ENCODE measurements at regions not wholly inside any gene's neighbourhood (a gene's known extent, or its start where the extent isn't known, plus 50 kb on each side); places are given as distances from the start of the nearest gene placed in this dataset.

DNA sequence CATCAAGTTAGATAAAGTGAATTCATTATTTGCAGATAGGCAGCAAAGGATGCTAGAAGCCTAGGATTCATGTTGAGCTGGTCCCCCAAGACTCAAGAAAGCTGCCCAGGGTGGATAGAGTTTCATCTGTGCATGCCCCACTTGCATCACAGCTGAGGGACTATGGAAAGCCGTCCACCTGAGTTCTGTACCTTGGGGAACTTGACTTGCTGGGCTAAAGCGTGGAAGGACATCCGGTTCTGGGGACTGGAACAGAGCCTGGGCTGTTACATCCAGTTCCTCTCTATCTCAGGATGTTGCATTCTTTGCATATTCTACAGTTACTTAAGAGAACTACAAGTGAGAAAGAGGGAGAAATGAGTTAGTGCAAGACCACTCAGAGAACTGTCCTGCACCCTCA lies 458.4 kb downstream of the SHISA9 start:
- intact Hi-C loops (cut with micrococcal nuclease): no loop called here
- Mint-ChIP-seq H3K36me3 (no peaks in the 10 kb centered on the region), H3K27me3 (ENCODE audit: low read depth in 2 of 2) (no peaks in the 10 kb centered on the region), H3K4me1 (no peaks in the 10 kb centered on the region), H3K4me3 (no peak overlapping the region), H3K9me3 (peaks cover 12 to 14% of the 10 kb centered on the region in 2 donors), H3K27ac (no peak overlapping the region)
- Histone ChIP-seq H3K4me1 (ENCODE audit: control insufficient read depth, insufficient read depth, low read length) (no peaks in the 10 kb centered on the region), H3K27me3 (ENCODE audit: control insufficient read depth, insufficient read depth, low read length) (no peaks in the 10 kb centered on the region), H3K4me3 (ENCODE audit: low read length) (no peak overlapping the region), H3K27ac (ENCODE audit: low read length) (no peak overlapping the region), H3K36me3 (ENCODE audit: control insufficient read depth, insufficient read depth, low read length) (no peaks in the 10 kb centered on the region), H3K9me3 (ENCODE audit: control insufficient read depth, insufficient read depth, low read length) (peaks cover 8% of the 10 kb centered on the region)
- DNase-seq (no peak), ATAC-seq (no peak)
- TF ChIP-seq, protein P1, sequence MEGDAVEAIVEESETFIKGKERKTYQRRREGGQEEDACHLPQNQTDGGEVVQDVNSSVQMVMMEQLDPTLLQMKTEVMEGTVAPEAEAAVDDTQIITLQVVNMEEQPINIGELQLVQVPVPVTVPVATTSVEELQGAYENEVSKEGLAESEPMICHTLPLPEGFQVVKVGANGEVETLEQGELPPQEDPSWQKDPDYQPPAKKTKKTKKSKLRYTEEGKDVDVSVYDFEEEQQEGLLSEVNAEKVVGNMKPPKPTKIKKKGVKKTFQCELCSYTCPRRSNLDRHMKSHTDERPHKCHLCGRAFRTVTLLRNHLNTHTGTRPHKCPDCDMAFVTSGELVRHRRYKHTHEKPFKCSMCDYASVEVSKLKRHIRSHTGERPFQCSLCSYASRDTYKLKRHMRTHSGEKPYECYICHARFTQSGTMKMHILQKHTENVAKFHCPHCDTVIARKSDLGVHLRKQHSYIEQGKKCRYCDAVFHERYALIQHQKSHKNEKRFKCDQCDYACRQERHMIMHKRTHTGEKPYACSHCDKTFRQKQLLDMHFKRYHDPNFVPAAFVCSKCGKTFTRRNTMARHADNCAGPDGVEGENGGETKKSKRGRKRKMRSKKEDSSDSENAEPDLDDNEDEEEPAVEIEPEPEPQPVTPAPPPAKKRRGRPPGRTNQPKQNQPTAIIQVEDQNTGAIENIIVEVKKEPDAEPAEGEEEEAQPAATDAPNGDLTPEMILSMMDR (IDR thresholded peaks at IDR 0.05): no peak
- 80% methylated on average over 3 of the region's 3 CpGs for WGBS (ENCODE audit: insufficient coverage)

DNA sequence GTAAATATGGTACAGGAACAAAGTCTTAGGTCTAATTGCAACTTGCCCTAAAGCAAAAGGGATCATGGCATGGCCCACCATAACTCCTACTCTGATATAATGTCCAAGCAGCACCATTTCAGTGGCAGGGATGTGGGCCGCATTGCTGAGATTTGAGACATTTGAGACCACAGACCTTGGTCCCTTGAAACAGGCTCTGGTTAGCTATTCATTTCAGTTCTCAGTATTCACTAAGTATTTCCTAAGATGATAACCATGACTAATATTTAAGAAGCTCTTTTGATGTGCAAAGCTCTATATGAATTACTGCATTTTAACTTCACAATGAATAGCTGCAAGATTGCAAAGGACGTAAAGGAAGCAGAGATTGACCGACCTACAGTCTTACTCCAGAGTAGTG lies 471.0 kb downstream of the SHISA9 start:
- TF ChIP-seq, protein P1 (IDR thresholded peaks at IDR 0.05): no peak
- H3K4me3 ChIP-seq (ENCODE audit: low read length): no peak overlapping the region
- H3K9me3 ChIP-seq (ENCODE audit: control insufficient read depth, insufficient read depth, low read length): no peaks in the 10 kb centered on the region
- H3K36me3 ChIP-seq (ENCODE audit: control insufficient read depth, insufficient read depth, low read length): no peaks in the 10 kb centered on the region
- H3K4me1 ChIP-seq (ENCODE audit: control insufficient read depth, insufficient read depth, low read length): no peaks in the 10 kb centered on the region
- no peaks in the 10 kb centered on the region for H3K27me3 Mint-ChIP-seq (ENCODE audit: low read depth in 2 of 2)
- H3K4me1 Mint-ChIP-seq: no peaks in the 10 kb centered on the region
- H3K27ac Mint-ChIP-seq: no peak overlapping the region
- DNase-seq (no peak), ATAC-seq (no peak)
- WGBS (ENCODE audit: insufficient coverage): 93% methylated on average over 3 of the region's 3 CpGs
- intact Hi-C loops (cut with micrococcal nuclease): no loop called here
- no peak overlapping the region for H3K4me3 Mint-ChIP-seq
- H3K27ac ChIP-seq (ENCODE audit: low read length): no peak overlapping the region
- peaks cover 0 to 7% of the 10 kb centered on the region in 2 donors for H3K9me3 Mint-ChIP-seq
- no peaks in the 10 kb centered on the region for H3K27me3 ChIP-seq (ENCODE audit: control insufficient read depth, insufficient read depth, low read length)
- H3K36me3 Mint-ChIP-seq: peaks cover 6% of the 10 kb centered on the region

DNA sequence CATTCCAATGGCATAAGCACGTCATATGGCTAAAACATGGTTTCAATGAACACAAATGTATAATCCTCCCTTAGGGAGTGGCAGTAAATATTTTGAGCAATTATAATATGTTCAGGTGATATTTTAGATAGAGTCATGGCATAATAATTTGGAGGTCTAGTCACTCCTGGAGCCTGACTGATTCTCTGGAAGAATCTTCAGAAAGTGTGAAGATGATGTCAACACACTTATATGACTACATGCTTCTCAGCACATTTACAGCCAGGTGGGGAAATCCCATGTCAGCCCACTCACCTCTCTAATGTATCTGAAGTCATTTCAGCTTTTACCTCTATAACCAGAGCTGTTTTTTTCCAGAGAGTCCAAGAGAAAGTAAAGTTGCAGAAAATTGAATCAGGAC lies 474.8 kb downstream of the SHISA9 start:
- TF ChIP-seq, protein P1 (IDR thresholded peaks at IDR 0.05): no peak
- H3K4me1 ChIP-seq (ENCODE audit: control insufficient read depth, insufficient read depth, low read length): no peaks in the 10 kb centered on the region
- no peaks in the 10 kb centered on the region for H3K4me1 Mint-ChIP-seq
- DNase-seq (no peak), ATAC-seq (no peak)
- no peak overlapping the region for H3K27ac ChIP-seq (ENCODE audit: low read length)
- intact Hi-C loops (cut with micrococcal nuclease): no loop called here
- H3K4me3 ChIP-seq (ENCODE audit: low read length): no peak overlapping the region
- H3K36me3 ChIP-seq (ENCODE audit: control insufficient read depth, insufficient read depth, low read length): no peaks in the 10 kb centered on the region
- H3K27me3 ChIP-seq (ENCODE audit: control insufficient read depth, insufficient read depth, low read length): no peaks in the 10 kb centered on the region
- peaks cover 6% of the 10 kb centered on the region for H3K36me3 Mint-ChIP-seq
- H3K27ac Mint-ChIP-seq: no peak overlapping the region
- no CpG with 5 or more reads among the region's 1 CpG for WGBS (ENCODE audit: insufficient coverage)
- no peaks in the 10 kb centered on the region for H3K9me3 ChIP-seq (ENCODE audit: control insufficient read depth, insufficient read depth, low read length)
- H3K4me3 Mint-ChIP-seq: no peak overlapping the region
- no peaks in the 10 kb centered on the region for H3K27me3 Mint-ChIP-seq (ENCODE audit: low read depth in 2 of 2)
- peaks cover 2 to 9% of the 10 kb centered on the region in 2 donors for H3K9me3 Mint-ChIP-seq

DNA sequence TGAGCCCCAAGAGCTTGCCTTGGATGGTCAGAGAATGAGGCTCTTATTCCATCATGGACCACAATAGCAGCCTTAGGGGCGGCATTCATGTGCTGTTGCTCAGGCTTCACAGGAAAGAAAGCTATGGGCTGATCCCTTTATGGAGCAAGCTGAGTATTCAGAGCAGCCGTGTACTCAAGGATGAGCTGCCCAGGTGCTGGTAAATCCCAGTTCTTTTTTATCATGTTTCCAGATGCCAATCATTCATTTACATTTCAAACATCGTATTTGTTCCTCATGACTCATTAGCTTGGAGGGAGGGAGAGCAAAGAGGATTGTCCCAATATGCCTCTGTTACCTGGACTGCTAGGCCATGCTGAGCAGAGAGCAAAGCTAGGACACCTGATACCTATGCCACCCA lies 475.7 kb downstream of the SHISA9 start:
- H3K27ac Mint-ChIP-seq: no peak overlapping the region
- no peak overlapping the region for H3K4me3 Mint-ChIP-seq
- TF ChIP-seq, protein P1 (IDR thresholded peaks at IDR 0.05): no peak

More for the DNA sequence above, 475.7 kb downstream of the SHISA9 start:
- no peak overlapping the region for H3K4me3 ChIP-seq (ENCODE audit: low read length)
- DNase-seq (no peak), ATAC-seq (no peak)
- H3K9me3 Mint-ChIP-seq: peaks cover 2 to 10% of the 10 kb centered on the region in 2 donors
- no peaks in the 10 kb centered on the region for H3K4me1 Mint-ChIP-seq
- no peak overlapping the region for H3K27ac ChIP-seq (ENCODE audit: low read length)
- no peaks in the 10 kb centered on the region for H3K4me1 ChIP-seq (ENCODE audit: control insufficient read depth, insufficient read depth, low read length)
- H3K36me3 ChIP-seq (ENCODE audit: control insufficient read depth, insufficient read depth, low read length): no peaks in the 10 kb centered on the region
- no peaks in the 10 kb centered on the region for H3K27me3 ChIP-seq (ENCODE audit: control insufficient read depth, insufficient read depth, low read length)
- intact Hi-C loops (cut with micrococcal nuclease): no loop called here
- peaks cover 6% of the 10 kb centered on the region for H3K36me3 Mint-ChIP-seq
- WGBS (ENCODE audit: insufficient coverage): 94% methylated on average over 3 of the region's 3 CpGs
- no peaks in the 10 kb centered on the region for H3K27me3 Mint-ChIP-seq (ENCODE audit: low read depth in 2 of 2)
- H3K9me3 ChIP-seq (ENCODE audit: control insufficient read depth, insufficient read depth, low read length): no peaks in the 10 kb centered on the region

Data from natural killer cell (primary cell).